DOHH2 (cell line): ENCODE measurements at regions not wholly inside any gene's neighbourhood (a gene's known extent, or its start where the extent isn't known, plus 50 kb on each side); places are given as distances from the start of the nearest gene placed in this dataset.

ENCODE experiments used
- H3F3A ChIP-seq: fragments of 200-600 bp; sonication (generic), shearing (Covaris generic); 2 replicates; pipeline ENCODE4 v1.6.0; 2016; ENCODE audit warnings: antibody characterized with exemption, mild to moderate bottlenecking; ENCODE audit not compliant: control insufficient read depth, insufficient read depth
- H3K27ac ChIP-seq: fragments of 200-600 bp; sonication (generic); 2 replicates; pipeline ENCODE4 v1.5.1; 2014; ENCODE audit warnings: low read depth, mild to moderate bottlenecking, low read length, moderate library complexity
- H3K27me3 ChIP-seq: fragments of 200-600 bp; sonication (generic); 2 replicates; pipeline ENCODE4 v1.6.1; 2014; ENCODE audit warnings: mild to moderate bottlenecking, low read length, mixed read lengths; ENCODE audit not compliant: control insufficient read depth
- H3K36me3 ChIP-seq: fragments of 200-600 bp; sonication (generic); 2 replicates; pipeline ENCODE4 v1.6.1; 2014; ENCODE audit warnings: mild to moderate bottlenecking, low read length, moderate library complexity, mixed read lengths; ENCODE audit not compliant: control insufficient read depth
- H3K4me1 ChIP-seq: fragments of 200-600 bp; sonication (generic); 2 replicates; pipeline ENCODE4 v1.6.1; 2014; ENCODE audit warnings: mild to moderate bottlenecking, low read length, mixed read lengths; ENCODE audit not compliant: control insufficient read depth
- H3K4me2 ChIP-seq: fragments of 200-600 bp; sonication (generic); 2 replicates; pipeline ENCODE4 v1.6.0; 2014; ENCODE audit warnings: mild to moderate bottlenecking, low read length, moderate library complexity
- H3K4me3 ChIP-seq: fragments of 200-600 bp; sonication (generic); 2 replicates; pipeline ENCODE4 v1.5.1; 2014; ENCODE audit warnings: mild to moderate bottlenecking, low read length, mixed read lengths
- H3K79me2 ChIP-seq: fragments of 200-600 bp; sonication (generic); 2 replicates; pipeline ENCODE4 v1.6.1; 2014; ENCODE audit warnings: mild to moderate bottlenecking, low read length, mixed read lengths; ENCODE audit not compliant: control insufficient read depth
- H3K9me2 ChIP-seq: fragments of 200-600 bp; sonication (generic); replicated peaks from 2 replicates; pipeline ENCODE4 v1.6.1; 2014; ENCODE audit warnings: mild to moderate bottlenecking, low read length, mixed read lengths; ENCODE audit not compliant: control insufficient read depth
- H3K9me3 ChIP-seq: fragments of 200-600 bp; sonication (generic); 2 replicates; pipeline ENCODE4 v1.6.1; 2014; ENCODE audit warnings: antibody characterized with exemption, low read length, mixed read lengths; ENCODE audit not compliant: control insufficient read depth, insufficient read depth
- H4K20me1 ChIP-seq: fragments of 200-600 bp; sonication (generic); 2 replicates; pipeline ENCODE4 v1.6.0; 2014; ENCODE audit warnings: low read depth, mild to moderate bottlenecking, antibody characterized with exemption, low read length, moderate library complexity; ENCODE audit not compliant: control insufficient read depth, insufficient read depth
- CTCF ChIP-seq: fragments of 200-600 bp; sonication (generic); IDR thresholded peaks from one replicate; pipeline ENCODE4 v1.5.1; 2014; ENCODE audit warnings: antibody characterized with exemption, mild to moderate bottlenecking, low read depth, low read length; ENCODE audit not compliant: poor library complexity, severe bottlenecking
- EZH2phosphoT487 ChIP-seq: fragments of 200-600 bp; sonication (generic); IDR thresholded peaks from 2 replicates; pipeline ENCODE4 v1.6.1; 2017; ENCODE audit warnings: borderline replicate concordance, mild to moderate bottlenecking, antibody characterized with exemption, low read length, moderate library complexity, mixed read lengths

- no peak overlapping the region for H3K4me2 ChIP-seq
- no peaks in the 10 kb centered on the region for H3K9me2 ChIP-seq
- H3K4me1 ChIP-seq: peaks cover 15% of the 10 kb centered on the region
- no peaks in the 10 kb centered on the region for H4K20me1 ChIP-seq
- no peaks in the 10 kb centered on the region for H3K36me3 ChIP-seq
- no peaks in the 10 kb centered on the region for H3K79me2 ChIP-seq
- no peaks in the 10 kb centered on the region for H3K9me3 ChIP-seq
- H3K27ac ChIP-seq: no peak overlapping the region
- peaks cover 5% of the 10 kb centered on the region; the same call in 1 of the 2 replicates for H3F3A ChIP-seq
- H3K4me3 ChIP-seq: no peak overlapping the region
- TF ChIP-seq EZH2phosphoT487 (no peak), CTCF (no peak)
- no peaks in the 10 kb centered on the region for H3K27me3 ChIP-seq
Observed at GRCh38 chr5:60546207-60546606, 153.8 kb downstream of the DEPDC1B start.

- H3K4me3 ChIP-seq: no peak overlapping the region
- peaks cover 9% of the 10 kb centered on the region; the same call in 1 of the 2 replicates for H3F3A ChIP-seq
- TF ChIP-seq EZH2phosphoT487 (no peak), CTCF (no peak)
- no peak overlapping the region for H3K27ac ChIP-seq
- H3K27me3 ChIP-seq: no peaks in the 10 kb centered on the region
- H4K20me1 ChIP-seq: no peaks in the 10 kb centered on the region
- no peaks in the 10 kb centered on the region for H3K79me2 ChIP-seq
- H3K36me3 ChIP-seq: no peaks in the 10 kb centered on the region
- no peaks in the 10 kb centered on the region for H3K9me2 ChIP-seq
- peaks cover 22% of the 10 kb centered on the region for H3K4me1 ChIP-seq
- H3K4me2 ChIP-seq: no peak overlapping the region
- H3K9me3 ChIP-seq: no peaks in the 10 kb centered on the region
Observed at GRCh38 chr5:60545551-60545950, 154.4 kb downstream of the DEPDC1B start.

DNA sequence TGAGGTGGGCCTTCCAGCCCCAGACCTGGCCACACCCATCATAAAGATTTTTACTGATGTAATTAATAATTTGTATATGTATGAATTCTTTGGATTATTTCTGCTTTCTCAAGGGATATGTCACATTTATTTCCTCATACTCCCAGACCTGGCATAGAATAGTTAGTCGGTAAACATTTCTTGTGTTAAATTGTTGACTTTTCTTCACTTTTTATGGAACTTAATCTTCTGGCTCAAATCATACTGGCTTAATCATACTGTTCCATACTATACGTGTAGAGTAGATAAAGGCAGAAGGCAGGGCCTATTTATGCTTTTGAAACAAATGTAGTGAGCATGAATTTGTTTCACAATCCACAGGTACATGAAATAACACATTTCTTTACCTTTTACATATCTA, 155.8 kb downstream of the DEPDC1B start:
- H3K27me3 ChIP-seq: no peaks in the 10 kb centered on the region
- no peaks in the 10 kb centered on the region for H3K79me2 ChIP-seq
- peaks cover 11% of the 10 kb centered on the region; the same call in 1 of the 2 replicates for H3F3A ChIP-seq
- no peak overlapping the region for H3K4me2 ChIP-seq
- no peak overlapping the region for H3K27ac ChIP-seq
- no peaks in the 10 kb centered on the region for H3K9me3 ChIP-seq
- peaks cover 36% of the 10 kb centered on the region for H3K4me1 ChIP-seq
- no peak overlapping the region for H3K4me3 ChIP-seq
- no peaks in the 10 kb centered on the region for H4K20me1 ChIP-seq
- TF ChIP-seq CTCF: no peak
- TF ChIP-seq EZH2phosphoT487: no peak
- no peaks in the 10 kb centered on the region for H3K9me2 ChIP-seq
- no peaks in the 10 kb centered on the region for H3K36me3 ChIP-seq
